Gastroesophageal sphincter (tissue), 3 donors: ENCODE measurements at regions not wholly inside any gene's neighbourhood (a gene's known extent, or its start where the extent isn't known, plus 50 kb on each side); places are given as distances from the start of the nearest gene placed in this dataset.

Experiments
- POLR2A ChIP-seq, 2 donors: fragments of 450-650 bp; IDR thresholded peaks; one replicate each; pipeline ENCODE4 v1.6.1; 2017; ENCODE audit warnings: antibody characterized with exemption in 2 of 2, mild to moderate bottlenecking in 2 of 2, moderate library complexity in 1 of 2
- POLR2AphosphoS5 ChIP-seq: sonication (generic); formaldehyde crosslinking; IDR thresholded peaks from one replicate; pipeline ENCODE4 v1.6.1; 2017; ENCODE audit warnings: antibody characterized with exemption
- TF ChIP-seq, protein P1 (sequence below), 4 experiments: fragments of 200-600 bp in 2 of 4; fragments of 450-650 bp in 2 of 4; sonication (generic) in 1 of 4; IDR thresholded peaks; one replicate each; pipeline ENCODE4 v1.5.1; 2017 to 2019; ENCODE audit warnings: antibody characterized with exemption in 4 of 4, mild to moderate bottlenecking in 2 of 4, moderate library complexity in 2 of 4

DNA sequence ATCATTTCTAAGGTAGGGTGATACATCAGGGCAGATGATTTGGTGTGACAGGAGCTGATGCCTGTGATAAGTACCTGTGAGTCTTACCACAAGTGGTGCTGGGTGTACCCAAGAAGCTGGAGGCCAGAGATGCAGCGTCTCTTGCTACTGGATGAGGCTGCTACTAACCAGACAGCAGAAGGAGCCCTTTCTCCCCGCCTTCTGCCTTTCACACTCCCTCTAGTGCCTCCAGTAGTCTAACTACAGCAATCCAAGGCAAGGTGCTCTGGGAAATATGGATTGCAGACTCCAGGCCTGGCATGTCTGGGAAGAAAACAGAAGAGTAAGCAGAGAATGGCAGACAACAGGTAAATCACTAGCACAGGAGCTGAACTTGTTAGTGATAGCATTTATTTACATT is 470.8 kb downstream of the NKX6-1 start:
- TF ChIP-seq, protein P1, sequence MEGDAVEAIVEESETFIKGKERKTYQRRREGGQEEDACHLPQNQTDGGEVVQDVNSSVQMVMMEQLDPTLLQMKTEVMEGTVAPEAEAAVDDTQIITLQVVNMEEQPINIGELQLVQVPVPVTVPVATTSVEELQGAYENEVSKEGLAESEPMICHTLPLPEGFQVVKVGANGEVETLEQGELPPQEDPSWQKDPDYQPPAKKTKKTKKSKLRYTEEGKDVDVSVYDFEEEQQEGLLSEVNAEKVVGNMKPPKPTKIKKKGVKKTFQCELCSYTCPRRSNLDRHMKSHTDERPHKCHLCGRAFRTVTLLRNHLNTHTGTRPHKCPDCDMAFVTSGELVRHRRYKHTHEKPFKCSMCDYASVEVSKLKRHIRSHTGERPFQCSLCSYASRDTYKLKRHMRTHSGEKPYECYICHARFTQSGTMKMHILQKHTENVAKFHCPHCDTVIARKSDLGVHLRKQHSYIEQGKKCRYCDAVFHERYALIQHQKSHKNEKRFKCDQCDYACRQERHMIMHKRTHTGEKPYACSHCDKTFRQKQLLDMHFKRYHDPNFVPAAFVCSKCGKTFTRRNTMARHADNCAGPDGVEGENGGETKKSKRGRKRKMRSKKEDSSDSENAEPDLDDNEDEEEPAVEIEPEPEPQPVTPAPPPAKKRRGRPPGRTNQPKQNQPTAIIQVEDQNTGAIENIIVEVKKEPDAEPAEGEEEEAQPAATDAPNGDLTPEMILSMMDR (IDR thresholded peaks at IDR 0.05), result no peak
- TF ChIP-seq POLR2A (IDR thresholded peaks at IDR 0.05) (no peak), POLR2AphosphoS5 (no peak)
